Heart left ventricle (tissue), 16 donors: ENCODE measurements at regions not wholly inside any gene's neighbourhood (a gene's known extent, or its start where the extent isn't known, plus 50 kb on each side); places are given as distances from the start of the nearest gene placed in this dataset.
"Not testable (repeated sequence)": the region's sequence is repeated elsewhere in the genome, so short reads cannot be mapped to it uniquely, and the experiment has no call there.

ENCODE experiments used
- ATAC-seq, 4 donors: fragments of 200-7000 bp; cut with Tn5 transposase; one replicate each; pipeline ENCODE4 v1.9.1; 2020 to 2022; ENCODE audit warnings: moderate library complexity in 4 of 4, mild to moderate bottlenecking in 3 of 4, moderate number of reproducible peaks in 1 of 4
- DNase-seq, 5 donors: peaks; one replicate each; pipeline ENCODE4 v3.0.0-alpha.2; 2020
- H3K27ac ChIP-seq, 12 donors: fragments of 200-600 bp; sonication (generic) in 4 of 12; one replicate each; pipeline versions ENCODE4 v1.5.0 to v1.8.0; 2016 to 2022; ENCODE audit warnings: mild to moderate bottlenecking in 2 of 12
- H3K27me3 ChIP-seq, 9 donors: fragments of 200-600 bp; sonication (generic) in 2 of 9; one replicate each; pipeline versions ENCODE4 v1.5.1 to v1.8.0; 2016 to 2022; ENCODE audit warnings: mild to moderate bottlenecking in 3 of 9
- H3K36me3 ChIP-seq, 9 donors: fragments of 200-600 bp; sonication (generic) in 2 of 9; one replicate each; pipeline versions ENCODE4 v1.5.0 to v1.8.0; 2018 to 2022; ENCODE audit warnings: mild to moderate bottlenecking in 2 of 9
- H3K4me1 ChIP-seq, 12 donors: fragments of 200-600 bp; sonication (generic) in 4 of 12; one replicate each; pipeline versions ENCODE4 v1.5.0 to v1.8.0; 2016 to 2022; ENCODE audit warnings: mild to moderate bottlenecking in 3 of 12
- H3K4me3 ChIP-seq, 12 donors: fragments of 200-600 bp; sonication (generic) in 4 of 12; one replicate each; pipeline versions ENCODE4 v1.5.0 to v1.8.0; 2017 to 2022; ENCODE audit warnings: mild to moderate bottlenecking in 9 of 12, moderate library complexity in 4 of 12
- H3K9me3 ChIP-seq, 12 donors: fragments of 200-600 bp; sonication (generic) in 4 of 12; one replicate each; pipeline versions ENCODE4 v1.5.0 to v1.8.0; 2016 to 2022; ENCODE audit warnings: mild to moderate bottlenecking in 1 of 12
- POLR2A ChIP-seq, 2 donors: fragments of 450-650 bp; IDR thresholded peaks; one replicate each; pipeline ENCODE4 v1.6.1; 2017; ENCODE audit warnings: antibody characterized with exemption in 2 of 2, mild to moderate bottlenecking in 2 of 2, moderate library complexity in 2 of 2
- WGBS, 4 donors: extraction: QIAGEN DNeasy Blood & Tissue Kit in 2 of 4; methylation state at CpG; one replicate each; pipeline versions ENCODE4 v1.1.5 to v1.1.7; 2013 to 2018; 5-methylcytosine and 5-hydroxymethylcytosine counted together
- intact Hi-C, 10 donors: fragments of 100-400 bp; cut with DNase I; formaldehyde crosslinking; loops; one replicate each; pipeline versions ENCODE4 v1.11.1 to v1.14.2; 2022
- TF ChIP-seq, protein P1 (sequence below), 12 donors: fragments of 200-600 bp; sonication (generic) in 4 of 12; IDR thresholded peaks; one replicate each; pipeline versions ENCODE4 v1.5.0 to v1.8.0; 2018 to 2022; ENCODE audit warnings: antibody characterized with exemption in 12 of 12, mild to moderate bottlenecking in 5 of 12
- donor health status: ischemic (EF 13 %, LVEDD 7.1; RV severe dilation, severe dysfunction).
- donor health status: healthy with polysubstance abuse.
- donor health status: DM: no; HTN: yes; CAD: no.
- donor health status: DM: no; HTN: no; CAD: no.
- donor health status: ischemic (EF 25% LVEDD 6.9; RV normal size, moderate dysfunction).
- donor health status: ischemic (EF 25% LVEDD 5.7; RV mildly dilated, moderate dysfunction).
- donor health status: healthy.
- donor health status: DM: yes; HTN: yes; CAD: no.
- donor health status: ischemic (EF 35%, LVEDD 5.7; RV mildly dilated, moderate dysfunction).
- donor health status: nonischemic (EF 11% LVEDD 7.7; RV severe dilation, severe dysfunction).
- donor health status: DM: yes; HTN: yes; CAD: no.
- donor health status: PGD.
- donor health status: ischemic (EF 29% LVEDD 5.4; RV normal size, mild dysfunction).
- donor health status: nonischemic (EF 23%, LVEDD 6.1; RV moderate dilation, normal function).

DNA sequence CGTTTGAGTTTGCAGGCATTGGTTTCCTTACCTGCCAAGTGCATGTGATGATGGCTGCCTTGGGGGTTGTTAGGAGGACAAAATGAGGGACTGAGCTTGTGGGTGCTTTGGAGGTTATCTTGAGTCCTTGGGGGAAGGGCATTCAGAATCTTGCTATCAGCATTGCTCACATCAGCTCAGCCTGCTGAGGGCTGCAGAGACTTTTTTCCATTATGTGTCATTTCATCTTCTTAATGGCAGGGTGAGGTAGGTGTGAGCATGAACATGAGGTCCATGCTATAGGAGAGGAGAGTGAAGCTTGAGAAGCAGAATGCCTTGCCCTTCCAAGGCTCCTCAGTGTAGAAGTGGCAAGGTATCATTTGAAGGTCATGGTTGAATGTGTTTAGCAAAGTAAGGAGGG lies 112.3 kb downstream of the MIAT start:
- Histone ChIP-seq H3K9me3 (peaks cover 0 to 5% (median 0%) of the 10 kb centered on the region in 12 donors), H3K27me3 (no peaks in the 10 kb centered on the region), H3K36me3 (peaks cover 0 to 10% (median 0%) of the 10 kb centered on the region in 9 donors), H3K4me1 (no peaks in the 10 kb centered on the region), H3K27ac (no peak overlapping the region), H3K4me3 (no peak overlapping the region)
- intact Hi-C loops, result no loop called here
- 47 to 93% (median 61%) methylated on average over 1 of the region's 1 CpG for WGBS, 4 donors
- no peak for ATAC-seq
- no peak for DNase-seq
- TF ChIP-seq, protein P1, sequence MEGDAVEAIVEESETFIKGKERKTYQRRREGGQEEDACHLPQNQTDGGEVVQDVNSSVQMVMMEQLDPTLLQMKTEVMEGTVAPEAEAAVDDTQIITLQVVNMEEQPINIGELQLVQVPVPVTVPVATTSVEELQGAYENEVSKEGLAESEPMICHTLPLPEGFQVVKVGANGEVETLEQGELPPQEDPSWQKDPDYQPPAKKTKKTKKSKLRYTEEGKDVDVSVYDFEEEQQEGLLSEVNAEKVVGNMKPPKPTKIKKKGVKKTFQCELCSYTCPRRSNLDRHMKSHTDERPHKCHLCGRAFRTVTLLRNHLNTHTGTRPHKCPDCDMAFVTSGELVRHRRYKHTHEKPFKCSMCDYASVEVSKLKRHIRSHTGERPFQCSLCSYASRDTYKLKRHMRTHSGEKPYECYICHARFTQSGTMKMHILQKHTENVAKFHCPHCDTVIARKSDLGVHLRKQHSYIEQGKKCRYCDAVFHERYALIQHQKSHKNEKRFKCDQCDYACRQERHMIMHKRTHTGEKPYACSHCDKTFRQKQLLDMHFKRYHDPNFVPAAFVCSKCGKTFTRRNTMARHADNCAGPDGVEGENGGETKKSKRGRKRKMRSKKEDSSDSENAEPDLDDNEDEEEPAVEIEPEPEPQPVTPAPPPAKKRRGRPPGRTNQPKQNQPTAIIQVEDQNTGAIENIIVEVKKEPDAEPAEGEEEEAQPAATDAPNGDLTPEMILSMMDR (IDR thresholded peaks at IDR 0.05), result no peak
- TF ChIP-seq POLR2A (IDR thresholded peaks at IDR 0.05), result no peak

DNA sequence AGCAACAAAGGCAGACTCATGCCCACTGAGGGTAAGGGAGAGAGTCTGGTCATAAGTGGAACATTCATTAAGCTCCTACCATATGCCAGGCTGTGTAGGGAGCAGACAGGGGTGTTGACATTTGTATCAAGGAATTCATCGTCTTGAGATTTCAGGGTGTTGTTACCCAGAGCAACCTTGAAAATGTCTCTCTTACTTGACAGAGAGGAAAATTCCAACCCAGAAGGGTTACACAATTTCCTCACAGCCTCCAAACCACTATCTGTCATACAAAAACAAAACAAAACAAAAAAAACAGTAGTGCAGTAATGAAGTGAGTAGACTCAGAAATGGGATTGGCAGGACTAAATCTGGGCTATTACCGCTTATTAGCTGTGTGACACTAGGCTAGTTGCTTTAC lies 113.2 kb downstream of the MIAT start:
- Histone ChIP-seq H3K36me3 (peaks cover 0 to 20% (median 0%) of the 10 kb centered on the region in 9 donors), H3K27me3 (no peaks in the 10 kb centered on the region), H3K9me3 (peaks cover 0 to 6% (median 0%) of the 10 kb centered on the region in 12 donors), H3K27ac (no peak overlapping the region), H3K4me1 (no peaks in the 10 kb centered on the region), H3K4me3 (no peak overlapping the region)
- no peak for DNase-seq
- TF ChIP-seq, protein P1 (IDR thresholded peaks at IDR 0.05), result no peak
- no peak for TF ChIP-seq POLR2A (IDR thresholded peaks at IDR 0.05)
- no peak for ATAC-seq
- intact Hi-C loops, result no loop called here
- WGBS, 4 donors, result 67 to 79% (median 69%) methylated on average over 2 of the region's 2 CpGs

DNA sequence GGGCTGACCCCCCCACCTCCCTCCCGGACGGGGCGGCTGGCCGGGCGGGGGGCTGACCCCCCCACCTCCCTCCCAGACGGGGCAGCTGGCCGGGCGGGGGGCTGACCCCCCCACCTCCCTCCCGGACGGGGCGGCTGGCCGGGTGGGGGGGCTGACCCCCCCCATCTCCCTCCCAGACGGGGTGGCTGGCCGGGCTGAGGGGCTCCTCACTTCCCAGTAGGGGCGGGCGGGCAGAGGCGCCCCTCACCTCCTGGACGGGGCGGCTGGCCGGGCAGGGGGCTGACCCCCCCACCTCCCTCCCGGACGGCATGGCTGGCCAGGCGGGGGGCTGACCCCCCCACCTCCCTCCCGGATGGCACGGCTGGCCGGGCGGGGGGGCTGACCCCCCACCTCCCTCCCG lies 115.7 kb downstream of the MIAT start:
- H3K27me3 ChIP-seq, intact Hi-C loops, H3K27ac ChIP-seq, ATAC-seq, DNase-seq, H3K4me3 ChIP-seq, H3K9me3 ChIP-seq: not testable (repeated sequence)
- peaks cover 0 to 27% (median 5%) of the 10 kb centered on the region in 9 donors for H3K36me3 ChIP-seq
- 94% methylated on average over 9 to 11 of the region's 28 CpGs; no CpG with 5 or more reads in 2 of the 4 donors for WGBS, 4 donors
- H3K4me1 ChIP-seq, result peaks cover 0 to 15% (median under 1%) of the 10 kb centered on the region in 12 donors

DNA sequence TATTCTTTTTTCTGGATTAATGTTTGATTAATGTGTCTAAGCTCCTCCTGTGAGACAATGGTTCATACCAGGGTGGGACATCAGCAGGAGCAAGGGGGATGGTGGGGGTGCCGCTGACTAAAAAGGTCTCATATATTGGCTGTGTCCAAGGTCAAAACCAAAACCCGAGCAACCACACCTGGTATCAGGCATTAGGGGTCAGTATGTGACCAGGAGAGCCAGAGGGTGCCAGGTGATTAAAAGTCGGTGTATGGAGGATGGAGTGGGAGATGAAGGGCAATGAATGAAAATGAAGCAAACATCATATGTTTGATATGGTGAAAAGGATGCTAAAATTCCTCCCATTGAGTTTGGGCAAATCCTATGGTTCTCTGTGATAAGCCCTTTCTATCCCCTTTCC lies 118.0 kb downstream of the MIAT start:
- Histone ChIP-seq H3K27me3 (no peaks in the 10 kb centered on the region), H3K4me1 (peaks cover 0 to 17% (median 5%) of the 10 kb centered on the region in 12 donors), H3K9me3 (peaks cover 0 to 16% (median 0%) of the 10 kb centered on the region in 12 donors), H3K4me3 (no peak overlapping the region), H3K36me3 (peaks cover 0 to 43% (median 18%) of the 10 kb centered on the region in 9 donors), H3K27ac (no peak overlapping the region)
- no peak for DNase-seq
- 94 to 99% (median 96%) methylated on average over 3 of the region's 3 CpGs for WGBS, 4 donors
- ATAC-seq, result no peak
- intact Hi-C loops, result no loop called here
- TF ChIP-seq, protein P1 (IDR thresholded peaks at IDR 0.05), result no peak
- no peak for TF ChIP-seq POLR2A (IDR thresholded peaks at IDR 0.05)
